ENCODE measurements at regions not wholly inside any gene's neighbourhood (a gene's known extent, or its start where the extent isn't known, plus 50 kb on each side); places are given as distances from the start of the nearest gene placed in this dataset.

DNA sequence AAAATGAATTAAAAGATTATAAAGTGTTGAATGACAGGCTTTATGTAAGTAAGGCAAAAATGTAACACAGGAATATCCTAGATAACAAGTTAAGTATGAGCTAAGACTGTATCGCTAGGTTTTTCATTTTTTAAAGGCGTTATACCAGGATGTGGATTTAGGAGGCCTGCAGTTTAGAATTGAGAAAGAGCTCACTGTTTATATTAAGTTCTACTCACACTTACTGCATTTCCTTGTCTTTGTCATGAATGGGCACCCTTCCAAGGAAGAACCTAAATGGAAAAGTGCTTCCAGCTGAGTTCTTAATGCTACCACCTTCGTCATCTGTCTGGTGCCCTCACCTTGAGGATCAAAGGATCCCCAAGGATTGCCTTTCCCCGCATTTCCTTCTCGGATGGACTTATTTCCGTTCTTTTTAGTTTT lies 148.7 kb downstream of the SOX4 start:
- no peak overlapping the region for H3K27ac ChIP-seq

GRCh38 chr6:21744331-21744730 lies 150.8 kb downstream of the SOX4 start:
- no peaks in the 10 kb centered on the region for H3K27me3 ChIP-seq (ENCODE audit: low read depth)
- H3K36me3 ChIP-seq, result no peaks in the 10 kb centered on the region
- peaks cover 32% of the 10 kb centered on the region for H3K4me1 ChIP-seq
- H3K4me3 ChIP-seq, result no peak overlapping the region
- intact Hi-C loops (cut with DNase I), result no loop called here
- H3K9me3 ChIP-seq, result no peaks in the 10 kb centered on the region
- ATAC-seq, result no peak
- TF ChIP-seq CTCF (IDR thresholded peaks at IDR 0.05), result no peak
- no peak for DNase-seq
- no peak overlapping the region for H3K27ac ChIP-seq

More for the DNA sequence above, 148.7 kb downstream of the SOX4 start:
- H3K4me3 ChIP-seq, result no peak overlapping the region
- no peaks in the 10 kb centered on the region for H3K9me3 ChIP-seq
- intact Hi-C loops (cut with DNase I), result no loop called here
- ATAC-seq (no peak), DNase-seq (no peak)
- no peaks in the 10 kb centered on the region for H3K27me3 ChIP-seq (ENCODE audit: low read depth)
- no peak for TF ChIP-seq CTCF (IDR thresholded peaks at IDR 0.05)
- peaks cover 26% of the 10 kb centered on the region for H3K4me1 ChIP-seq
- H3K36me3 ChIP-seq, result no peaks in the 10 kb centered on the region

DNA sequence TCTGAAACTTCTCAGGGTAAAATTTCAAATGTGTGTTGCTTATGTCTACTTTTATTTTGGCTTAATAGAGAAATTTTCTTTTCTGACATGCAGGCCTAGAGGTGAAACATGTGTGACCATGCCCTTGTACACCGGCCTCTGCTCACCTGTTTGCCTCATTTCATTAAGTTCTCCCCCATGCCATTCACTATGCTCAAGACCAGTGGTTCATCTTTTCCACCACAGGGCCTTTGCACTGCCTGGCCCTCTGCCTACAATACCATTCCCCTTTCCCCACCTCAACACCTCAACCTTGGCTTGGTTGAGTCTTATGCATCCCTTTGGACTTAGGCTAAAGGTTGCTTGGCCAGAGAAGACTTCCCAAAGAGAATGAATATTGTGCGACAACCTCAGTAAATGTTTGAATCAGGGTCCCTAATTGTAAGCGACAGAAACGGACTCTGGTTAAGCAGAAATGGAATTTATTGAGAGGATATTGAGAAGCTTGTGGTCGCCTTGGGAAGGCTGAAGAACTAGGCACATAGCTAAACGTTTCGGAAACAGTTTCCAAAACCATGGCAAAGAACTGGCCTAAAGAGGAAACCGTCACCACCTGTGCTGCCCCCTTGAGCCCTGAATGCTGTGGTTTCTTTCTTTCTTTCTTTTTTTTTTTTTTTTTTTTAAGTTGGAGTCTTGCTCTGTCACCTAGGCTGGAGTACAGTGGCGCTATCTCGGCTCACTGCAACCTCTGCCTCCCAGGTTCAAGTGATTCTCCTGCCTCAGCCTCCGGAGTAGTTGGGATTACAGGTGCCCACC lies 152.2 kb downstream of the SOX4 start:
- Histone ChIP-seq H3K9me3 (no peaks in the 10 kb centered on the region), H3K36me3 (no peaks in the 10 kb centered on the region), H3K27me3 (ENCODE audit: low read depth) (no peaks in the 10 kb centered on the region), H3K27ac (no peak overlapping the region), H3K4me3 (no peak overlapping the region), H3K4me1 (peaks cover 22% of the 10 kb centered on the region)
- ATAC-seq, result no peak
- TF ChIP-seq CTCF (IDR thresholded peaks at IDR 0.05), result no peak
- intact Hi-C loops (cut with DNase I), result no loop called here
- DNase-seq, result no peak

DNA sequence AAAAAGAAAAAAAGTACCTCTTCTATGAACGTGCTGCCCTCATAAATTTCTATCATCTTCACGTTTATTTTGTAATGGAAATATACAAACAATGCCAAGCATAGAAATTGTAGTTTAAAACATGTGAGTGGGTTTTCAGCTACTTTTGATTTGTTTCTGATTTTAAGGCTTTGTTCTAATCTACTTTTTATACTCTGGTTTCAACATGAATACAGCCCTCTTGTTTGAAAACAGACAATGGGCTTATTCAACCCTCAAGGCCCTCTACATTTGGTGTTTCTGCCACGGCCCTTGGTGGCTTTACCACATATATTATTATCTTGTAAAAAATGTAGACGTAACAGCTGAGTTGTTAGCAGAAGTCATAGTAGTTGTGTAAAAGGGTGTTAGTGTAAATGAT lies 153.9 kb downstream of the SOX4 start:
- Histone ChIP-seq H3K4me1 (peaks cover 6% of the 10 kb centered on the region), H3K9me3 (no peaks in the 10 kb centered on the region), H3K36me3 (no peaks in the 10 kb centered on the region), H3K27me3 (ENCODE audit: low read depth) (no peaks in the 10 kb centered on the region), H3K27ac (no peak overlapping the region), H3K4me3 (no peak overlapping the region)
- no peak for ATAC-seq
- DNase-seq, result no peak
- intact Hi-C loops (cut with DNase I), result no loop called here
- no peak for TF ChIP-seq CTCF (IDR thresholded peaks at IDR 0.05)

GRCh38 chr6:21748343-21749056 lies 154.9 kb downstream of the SOX4 start:
- Histone ChIP-seq H3K4me3 (no peak overlapping the region), H3K27ac (no peak overlapping the region), H3K36me3 (no peaks in the 10 kb centered on the region), H3K27me3 (ENCODE audit: low read depth) (no peaks in the 10 kb centered on the region), H3K9me3 (no peaks in the 10 kb centered on the region), H3K4me1 (peaks cover 11% of the 10 kb centered on the region)
- no peak for DNase-seq
- no peak for TF ChIP-seq CTCF (IDR thresholded peaks at IDR 0.05)
- peak in 1 of 2 donors; percentile 43 for ATAC-seq
- intact Hi-C loops (cut with DNase I), result no loop called here

All from lower lobe of right lung (tissue), 2 donors.